NCI-H524 treated with DMSO at 0.1 percent for 48 hours (cell line): ENCODE measurements at regions not wholly inside any gene's neighbourhood (a gene's known extent, or its start where the extent isn't known, plus 50 kb on each side); places are given as distances from the start of the nearest gene placed in this dataset.
A peak's percentile ranks its signal among the peaks of the same experiment; 100 is the strongest.

Experiments used
- DNase-seq: peaks from one replicate; lab custom pipeline; 2025; lab: John Stamatoyannopoulos, UW

- DNase-seq, result no peak
Measured at GRCh38 chr13:100940658-100941057, 266.1 kb upstream of the TMTC4 start.

GRCh38 chr13:100933841-100934240, 259.2 kb upstream of the TMTC4 start:
- no peak for DNase-seq

GRCh38 chr13:100922599-100922998, 248.0 kb upstream of the TMTC4 start:
- DNase-seq, result no peak

GRCh38 chr13:100921139-100921538, 246.5 kb upstream of the TMTC4 start:
- no peak for DNase-seq

- no peak for DNase-seq
Measured at GRCh38 chr13:100917011-100917410, 242.4 kb upstream of the TMTC4 start.

GRCh38 chr13:100913143-100913542, 238.5 kb upstream of the TMTC4 start:
- DNase-seq, result no peak

- DNase-seq, result no peak
Measured at GRCh38 chr13:100904293-100904976, 229.8 kb upstream of the TMTC4 start.

- no peak for DNase-seq
Measured at GRCh38 chr13:100899720-100900316, 225.2 kb upstream of the TMTC4 start.

- no peak for DNase-seq
Measured at GRCh38 chr13:100898431-100898830, 223.8 kb upstream of the TMTC4 start.

- no peak for DNase-seq
Measured at GRCh38 chr13:100895651-100896050, 221.1 kb upstream of the TMTC4 start.

GRCh38 chr13:100892981-100893380, 218.4 kb upstream of the TMTC4 start:
- no peak for DNase-seq

- peak; percentile 40 for DNase-seq
Measured at GRCh38 chr13:100890645-100891044, 216.1 kb upstream of the TMTC4 start.

- DNase-seq, result no peak
Measured at GRCh38 chr13:100887729-100888151, 213.1 kb upstream of the TMTC4 start.

GRCh38 chr13:100883453-100883852, 208.9 kb upstream of the TMTC4 start:
- no peak for DNase-seq

GRCh38 chr13:100881291-100881864, 206.8 kb upstream of the TMTC4 start:
- no peak for DNase-seq

- no peak for DNase-seq
Measured at GRCh38 chr13:100880166-100880565, 205.6 kb upstream of the TMTC4 start.

- no peak for DNase-seq
Measured at GRCh38 chr13:100879255-100879654, 204.7 kb upstream of the TMTC4 start.

GRCh38 chr13:100876044-100876403, 201.4 kb upstream of the TMTC4 start:
- DNase-seq, result no peak

GRCh38 chr13:100875392-100876043, 200.9 kb upstream of the TMTC4 start:
- no peak for DNase-seq

- no peak for DNase-seq
Measured at GRCh38 chr13:100872761-100873160, 198.2 kb upstream of the TMTC4 start.

GRCh38 chr13:100870898-100871297, 196.3 kb upstream of the TMTC4 start:
- DNase-seq, result peak; percentile 29

GRCh38 chr13:100860866-100861265, 186.3 kb upstream of the TMTC4 start:
- no peak for DNase-seq

GRCh38 chr13:100859861-100860260, 185.3 kb upstream of the TMTC4 start:
- DNase-seq, result no peak
